Neural progenitor cell (in vitro differentiated cells): ENCODE measurements at regions not wholly inside any gene's neighbourhood (a gene's known extent, or its start where the extent isn't known, plus 50 kb on each side); places are given as distances from the start of the nearest gene placed in this dataset.

Experiments
- DNase-seq: peaks from one replicate; pipeline ENCODE4 v3.0.0-alpha.2; 2016; ENCODE audit warnings: low spot score
- H2AFZ ChIP-seq: fragments of 200-600 bp; sonication (generic); replicated peaks from 2 replicates; pipeline ENCODE4 v1.6.1; 2016; ENCODE audit warnings: antibody characterized with exemption
- H3F3A ChIP-seq: fragments of 200-600 bp; sonication (generic); 2 replicates; pipeline ENCODE4 v1.6.1; 2016; ENCODE audit warnings: antibody characterized with exemption, low read depth
- H3K27ac ChIP-seq: fragments of 200-600 bp; sonication (generic); 2 replicates; pipeline ENCODE4 v1.5.1; 2016; ENCODE audit warnings: mild to moderate bottlenecking
- H3K27me3 ChIP-seq: fragments of 200-600 bp; sonication (generic); 2 replicates; pipeline ENCODE4 v1.6.1; 2016; ENCODE audit warnings: mild to moderate bottlenecking, moderate library complexity
- H3K36me3 ChIP-seq: fragments of 200-600 bp; sonication (generic); 2 replicates; pipeline ENCODE4 v1.5.1; 2016
- H3K4me1 ChIP-seq: fragments of 200-600 bp; sonication (generic); 2 replicates; pipeline ENCODE4 v1.6.1; 2016; ENCODE audit warnings: mixed run types
- H3K4me2 ChIP-seq: fragments of 200-600 bp; sonication (generic); 2 replicates; pipeline ENCODE4 v1.6.1; 2016
- H3K4me3 ChIP-seq: fragments of 200-600 bp; sonication (generic); 2 replicates; pipeline ENCODE4 v1.5.1; 2016
- H3K79me2 ChIP-seq: fragments of 200-600 bp; sonication (generic); 2 replicates; pipeline ENCODE4 v1.6.1; 2016; ENCODE audit warnings: low read depth
- H3K9ac ChIP-seq: fragments of 200-600 bp; sonication (generic); 2 replicates; pipeline ENCODE4 v1.6.1; 2016
- H3K9me3 ChIP-seq: fragments of 200-600 bp; sonication (generic); 2 replicates; pipeline ENCODE4 v1.5.1; 2016; ENCODE audit warnings: low read depth
- H4K20me1 ChIP-seq: fragments of 200-600 bp; sonication (generic); 2 replicates; pipeline ENCODE4 v1.6.1; 2016; ENCODE audit warnings: low read depth
- H3K27ac Mint-ChIP-seq: 3 replicates; pipeline ENCODE4 v1.8.0; 2021; ENCODE audit warnings: mixed read lengths
- H3K27me3 Mint-ChIP-seq: 2 replicates; pipeline ENCODE4 v1.8.0; 2022; ENCODE audit warnings: low read depth, mild to moderate bottlenecking, inconsistent platforms, moderate library complexity, mixed read lengths; ENCODE audit not compliant: insufficient read depth
- H3K36me3 Mint-ChIP-seq: 3 replicates; pipeline ENCODE4 v1.8.0; 2021; ENCODE audit warnings: mixed read lengths
- H3K4me1 Mint-ChIP-seq: 3 replicates; pipeline ENCODE4 v1.8.0; 2021; ENCODE audit warnings: mixed read lengths
- H3K4me3 Mint-ChIP-seq: 3 replicates; pipeline ENCODE4 v1.8.0; 2021; ENCODE audit warnings: mild to moderate bottlenecking, moderate library complexity, mixed read lengths
- H3K9me3 Mint-ChIP-seq: 3 replicates; pipeline ENCODE4 v1.8.0; 2020; ENCODE audit warnings: mixed read lengths
- CTCF ChIP-seq: fragments of 200-600 bp; sonication (generic); IDR thresholded peaks from 2 replicates; pipeline ENCODE4 v1.5.1; 2017; ENCODE audit warnings: antibody characterized with exemption, mild to moderate bottlenecking
- EZH2 ChIP-seq: fragments of 200-600 bp; sonication (generic); IDR thresholded peaks from 2 replicates; pipeline ENCODE4 v1.6.1; 2017; ENCODE audit warnings: antibody characterized with exemption, mild to moderate bottlenecking, moderate library complexity
- EZH2phosphoT487 ChIP-seq: fragments of 200-600 bp; sonication (generic); IDR thresholded peaks from 2 replicates; pipeline ENCODE4 v1.6.1; 2017; ENCODE audit warnings: antibody characterized with exemption

GRCh38 chr22:22159384-22159783 lies 85.2 kb upstream of the VPREB1 start:
- no peak overlapping the region for H3K27ac Mint-ChIP-seq
- no peak for DNase-seq

GRCh38 chr22:22158965-22159364 lies 85.6 kb upstream of the VPREB1 start:
- DNase-seq, result no peak
- Mint-ChIP-seq H3K4me3 (no peak overlapping the region), H3K4me1 (peaks cover 2% of the 10 kb centered on the region), H3K27me3 (peaks cover 22% of the 10 kb centered on the region), H3K36me3 (no peaks in the 10 kb centered on the region), H3K27ac (no peak overlapping the region), H3K9me3 (no peaks in the 10 kb centered on the region)
- no peaks in the 10 kb centered on the region for H3K36me3 ChIP-seq
- H3K79me2 ChIP-seq, result no peaks in the 10 kb centered on the region
- H3K4me2 ChIP-seq, result no peak overlapping the region
- peaks cover 92% of the 10 kb centered on the region for H3K27me3 ChIP-seq
- H3K4me3 ChIP-seq, result no peak overlapping the region
- H3K27ac ChIP-seq, result no peak overlapping the region
- TF ChIP-seq CTCF, result no peak
- TF ChIP-seq EZH2, result no peak
- no peak for TF ChIP-seq EZH2phosphoT487
- H3K9me3 ChIP-seq, result no peaks in the 10 kb centered on the region
- H4K20me1 ChIP-seq, result no peaks in the 10 kb centered on the region
- no peak overlapping the region for H3K9ac ChIP-seq
- H3F3A ChIP-seq, result no peaks in the 10 kb centered on the region
- no peaks in the 10 kb centered on the region for H3K4me1 ChIP-seq
- H2AFZ ChIP-seq, result no peak overlapping the region

More at GRCh38 chr22:22159384-22159783, 85.2 kb upstream of the VPREB1 start:
- Histone ChIP-seq H3K9me3 (no peaks in the 10 kb centered on the region), H3K27ac (no peak overlapping the region), H3K27me3 (peaks cover 92% of the 10 kb centered on the region), H3K4me3 (no peak overlapping the region), H3K9ac (no peak overlapping the region), H3K4me1 (no peaks in the 10 kb centered on the region), H3K79me2 (no peaks in the 10 kb centered on the region), H3F3A (no peaks in the 10 kb centered on the region), H2AFZ (no peak overlapping the region), H3K36me3 (no peaks in the 10 kb centered on the region), H3K4me2 (no peak overlapping the region), H4K20me1 (no peaks in the 10 kb centered on the region)
- Mint-ChIP-seq H3K4me1 (peaks cover 2% of the 10 kb centered on the region), H3K36me3 (no peaks in the 10 kb centered on the region), H3K27me3 (peaks cover 24% of the 10 kb centered on the region), H3K9me3 (no peaks in the 10 kb centered on the region), H3K4me3 (no peak overlapping the region)
- TF ChIP-seq CTCF (no peak), EZH2phosphoT487 (no peak), EZH2 (no peak)

GRCh38 chr22:22158207-22158816 lies 86.3 kb upstream of the VPREB1 start:
- Mint-ChIP-seq H3K4me3 (no peak overlapping the region), H3K4me1 (no peaks in the 10 kb centered on the region), H3K27me3 (peaks cover 22% of the 10 kb centered on the region), H3K9me3 (no peaks in the 10 kb centered on the region), H3K27ac (no peak overlapping the region), H3K36me3 (no peaks in the 10 kb centered on the region)
- Histone ChIP-seq H3K27me3 (peaks cover 92% of the 10 kb centered on the region), H3K36me3 (no peaks in the 10 kb centered on the region), H3F3A (no peaks in the 10 kb centered on the region), H4K20me1 (no peaks in the 10 kb centered on the region), H2AFZ (no peak overlapping the region), H3K9me3 (no peaks in the 10 kb centered on the region), H3K4me3 (no peak overlapping the region), H3K27ac (no peak overlapping the region), H3K4me1 (no peaks in the 10 kb centered on the region), H3K79me2 (no peaks in the 10 kb centered on the region), H3K4me2 (no peak overlapping the region), H3K9ac (no peak overlapping the region)
- TF ChIP-seq CTCF (no peak), EZH2phosphoT487 (no peak), EZH2 (no peak)
- DNase-seq, result no peak
